ENCODE measurements at regions not wholly inside any gene's neighbourhood (a gene's known extent, or its start where the extent isn't known, plus 50 kb on each side); places are given as distances from the start of the nearest gene placed in this dataset.

GRCh38 chr6:55997223-55997874, 122.0 kb upstream of the BMP5 start:
- no peak overlapping the region for H3K4me3 Mint-ChIP-seq (ENCODE audit: unreplicated experiment)
- no peaks in the 10 kb centered on the region for H3K4me1 Mint-ChIP-seq (ENCODE audit: low read depth, unreplicated experiment)
- no peaks in the 10 kb centered on the region for H3K9me3 Mint-ChIP-seq (ENCODE audit: unreplicated experiment)
- TF ChIP-seq CTCF (IDR thresholded peaks at IDR 0.05; ENCODE audit: partially characterized antibody, unreplicated experiment) = no peak
- no peak for DNase-seq
- H3K27ac Mint-ChIP-seq (ENCODE audit: unreplicated experiment) = no peak overlapping the region
- H3K27me3 Mint-ChIP-seq (ENCODE audit: unreplicated experiment) = no peaks in the 10 kb centered on the region
- peaks cover 11% of the 10 kb centered on the region for H3K36me3 Mint-ChIP-seq (ENCODE audit: unreplicated experiment)

GRCh38 chr6:55994531-55994930, 119.1 kb upstream of the BMP5 start:
- H3K27me3 Mint-ChIP-seq (ENCODE audit: unreplicated experiment) = no peaks in the 10 kb centered on the region
- H3K27ac Mint-ChIP-seq (ENCODE audit: unreplicated experiment) = no peak overlapping the region
- H3K36me3 Mint-ChIP-seq (ENCODE audit: unreplicated experiment) = peaks cover 12% of the 10 kb centered on the region
- no peaks in the 10 kb centered on the region for H3K9me3 Mint-ChIP-seq (ENCODE audit: unreplicated experiment)
- DNase-seq = no peak
- no peak for TF ChIP-seq CTCF (IDR thresholded peaks at IDR 0.05; ENCODE audit: partially characterized antibody, unreplicated experiment)
- no peaks in the 10 kb centered on the region for H3K4me1 Mint-ChIP-seq (ENCODE audit: low read depth, unreplicated experiment)
- no peak overlapping the region for H3K4me3 Mint-ChIP-seq (ENCODE audit: unreplicated experiment)

GRCh38 chr6:55993418-55993817, 118.0 kb upstream of the BMP5 start:
- peaks cover 12% of the 10 kb centered on the region for H3K36me3 Mint-ChIP-seq (ENCODE audit: unreplicated experiment)
- no peak for TF ChIP-seq CTCF (IDR thresholded peaks at IDR 0.05; ENCODE audit: partially characterized antibody, unreplicated experiment)
- H3K27ac Mint-ChIP-seq (ENCODE audit: unreplicated experiment) = no peak overlapping the region
- H3K27me3 Mint-ChIP-seq (ENCODE audit: unreplicated experiment) = no peaks in the 10 kb centered on the region
- no peak overlapping the region for H3K4me3 Mint-ChIP-seq (ENCODE audit: unreplicated experiment)
- no peaks in the 10 kb centered on the region for H3K9me3 Mint-ChIP-seq (ENCODE audit: unreplicated experiment)
- no peak for DNase-seq
- H3K4me1 Mint-ChIP-seq (ENCODE audit: low read depth, unreplicated experiment) = no peaks in the 10 kb centered on the region

GRCh38 chr6:55992546-55992945, 117.2 kb upstream of the BMP5 start:
- Mint-ChIP-seq H3K36me3 (ENCODE audit: unreplicated experiment) (peaks cover 12% of the 10 kb centered on the region), H3K4me1 (ENCODE audit: low read depth, unreplicated experiment) (no peaks in the 10 kb centered on the region), H3K27me3 (ENCODE audit: unreplicated experiment) (no peaks in the 10 kb centered on the region), H3K9me3 (ENCODE audit: unreplicated experiment) (no peaks in the 10 kb centered on the region), H3K4me3 (ENCODE audit: unreplicated experiment) (no peak overlapping the region), H3K27ac (ENCODE audit: unreplicated experiment) (no peak overlapping the region)
- DNase-seq = no peak
- no peak for TF ChIP-seq CTCF (IDR thresholded peaks at IDR 0.05; ENCODE audit: partially characterized antibody, unreplicated experiment)

- Mint-ChIP-seq H3K36me3 (ENCODE audit: unreplicated experiment) (peaks cover 5% of the 10 kb centered on the region), H3K27me3 (ENCODE audit: unreplicated experiment) (peaks cover 2% of the 10 kb centered on the region), H3K4me3 (ENCODE audit: unreplicated experiment) (no peak overlapping the region), H3K9me3 (ENCODE audit: unreplicated experiment) (no peaks in the 10 kb centered on the region), H3K27ac (ENCODE audit: unreplicated experiment) (no peak overlapping the region), H3K4me1 (ENCODE audit: low read depth, unreplicated experiment) (no peaks in the 10 kb centered on the region)
- no peak for DNase-seq
- TF ChIP-seq CTCF (IDR thresholded peaks at IDR 0.05; ENCODE audit: partially characterized antibody, unreplicated experiment) = no peak
Measured at GRCh38 chr6:55985309-55985708, 109.9 kb upstream of the BMP5 start.

Measured in glutamatergic neuron (in vitro differentiated cells).